MM.1S (cell line): ENCODE measurements at regions not wholly inside any gene's neighbourhood (a gene's known extent, or its start where the extent isn't known, plus 50 kb on each side); places are given as distances from the start of the nearest gene placed in this dataset.

Experiments
- EZH2 ChIP-seq: fragments of 300-600 bp; sonication (generic); optimal IDR thresholded peaks from 2 replicates; pipeline ENCODE3; 2017; ENCODE audit warnings: low read depth, mild to moderate bottlenecking, antibody characterized with exemption, low read length, mixed read lengths
- EZH2phosphoT487 ChIP-seq: fragments of 300-600 bp; sonication (generic); IDR thresholded peaks from 2 replicates; pipeline ENCODE4 v1.6.1; 2018; ENCODE audit warnings: antibody characterized with exemption, low read length

- TF ChIP-seq EZH2phosphoT487 (no peak), EZH2 (no peak)
Measured at GRCh38 chr17:34825884-34826283, 135.4 kb downstream of the CCT6B start.
